HCT116 (cell line): ENCODE measurements at regions not wholly inside any gene's neighbourhood (a gene's known extent, or its start where the extent isn't known, plus 50 kb on each side); places are given as distances from the start of the nearest gene placed in this dataset.

ENCODE experiments used
- ATAC-seq: fragments of 200-7000 bp; cut with Tn5 transposase; 2 replicates; pipeline ENCODE4 v1.9.1; 2020; ENCODE audit warnings: mild to moderate bottlenecking, moderate library complexity
- BruUV-seq: library from RNA; stranded (reverse); fragments of 400-500 nt; replicated peaks from 2 replicates; lab custom pipeline; 2021; lab: Mats Ljungman, UMichigan
- CTCF ChIA-PET: fragments of 300-600 bp; sonication (Branson Sonifier 250); formaldehyde crosslinking; loops from one replicate; lab custom pipeline; 2021; ENCODE audit warnings: antibody characterized with exemption; lab: Charles Lee
- POLR2A ChIA-PET: fragments of 300-600, 350-600 bp; sonication (Branson Sonifier 250); formaldehyde crosslinking; loops from one replicate; lab custom pipeline; 2021; ENCODE audit warnings: antibody characterized with exemption; lab: Charles Lee
- RAD21 ChIA-PET, 2 experiments: fragments of 300-600 bp; sonication (Branson Sonifier 250); formaldehyde crosslinking; loops; one replicate each; lab custom pipeline; 2023; ENCODE audit warnings: low total read pairs in 2 of 2; ENCODE audit not compliant: uncharacterized antibody in 2 of 2, unreplicated experiment in 2 of 2, low non-redundant PET in 1 of 2; lab: Charles Lee
- DNase-seq: peaks from one replicate; pipeline ENCODE4 v3.0.0-alpha.2; 2010; ENCODE audit warnings: low read depth, low spot score
- H2AFZ ChIP-seq: fragments of 200-600 bp; shearing (Covaris generic), sonication (generic); 2 replicates; pipeline ENCODE4 v1.6.1; 2017; ENCODE audit warnings: low read depth, mixed run types, mixed read lengths, antibody characterized with exemption, low read length; ENCODE audit not compliant: poor library complexity, severe bottlenecking
- H3K27ac ChIP-seq: 2 replicates; pipeline ENCODE4 v1.5.1; 2012; ENCODE audit warnings: low read depth, low read length
- H3K27me3 ChIP-seq: fragments of 200-600 bp; sonication (generic); 2 replicates; pipeline ENCODE4 v1.6.1; 2016; ENCODE audit warnings: mixed run types, low read length, mixed read lengths; ENCODE audit not compliant: insufficient read depth
- H3K36me3 ChIP-seq, 2 experiments: fragments of 200-500 bp in 1 of 2; fragments of 200-600 bp in 1 of 2; sonication (Bioruptor generic) in 1 of 2; sonication (generic) in 1 of 2; 2 replicates each; pipeline versions ENCODE4 v1.5.1 to v1.6.1; 2014 to 2016; ENCODE audit warnings: low read length in 2 of 2, inconsistent platforms in 1 of 2, mixed read lengths in 1 of 2, mixed run types in 1 of 2; ENCODE audit not compliant: insufficient read depth in 2 of 2, control insufficient read depth in 1 of 2
- H3K4me1 ChIP-seq, 2 experiments: fragments of 200-600 bp in 1 of 2; sonication (generic) in 1 of 2; 2 replicates each; pipeline versions ENCODE4 v1.5.1 to v1.6.1; 2012 to 2017; ENCODE audit warnings: low read length in 2 of 2, inconsistent platforms in 1 of 2, mild to moderate bottlenecking in 1 of 2, mixed read lengths in 1 of 2, mixed run types in 1 of 2, moderate library complexity in 1 of 2; ENCODE audit not compliant: insufficient read depth in 2 of 2, control insufficient read depth in 1 of 2
- H3K4me2 ChIP-seq: fragments of 200-600 bp; sonication (generic); 2 replicates; pipeline ENCODE4 v1.6.1; 2017; ENCODE audit warnings: mixed run types, low read length, mixed read lengths
- H3K4me3 ChIP-seq, 2 experiments: fragments of 200-600 bp in 1 of 2; sonication (generic) in 1 of 2; replicated peaks in 1 of 2; 2 replicates each; pipeline ENCODE4 v1.5.1; 2011 to 2016; ENCODE audit warnings: low read length in 2 of 2, control low read depth in 1 of 2, low read depth in 1 of 2, mild to moderate bottlenecking in 1 of 2, mixed read lengths in 1 of 2, mixed run types in 1 of 2
- H3K79me2 ChIP-seq: fragments of 200-600 bp; sonication (generic); 2 replicates; pipeline ENCODE4 v1.6.1; 2017; ENCODE audit warnings: mild to moderate bottlenecking, mixed run types, low read length, moderate library complexity, mixed read lengths; ENCODE audit not compliant: insufficient read depth
- H3K9ac ChIP-seq: fragments of 200-600 bp; sonication (generic); 2 replicates; pipeline ENCODE4 v1.6.1; 2016; ENCODE audit warnings: low read length, mixed read lengths
- H3K9me2 ChIP-seq: fragments of 200-600 bp; sonication (generic), shearing (Covaris generic); 2 replicates; pipeline ENCODE4 v1.6.1; 2017; ENCODE audit warnings: mixed run types, mild to moderate bottlenecking, moderate library complexity; ENCODE audit not compliant: insufficient read depth
- H3K9me3 ChIP-seq, 2 experiments: fragments of 200-500 bp in 1 of 2; fragments of 200-600 bp in 1 of 2; sonication (Bioruptor generic) in 1 of 2; sonication (generic) in 1 of 2; 2 replicates each; pipeline ENCODE4 v1.6.1; 2014 to 2017; ENCODE audit warnings: low read length in 2 of 2, mixed read lengths in 2 of 2, inconsistent platforms in 1 of 2, low read depth in 1 of 2, mild to moderate bottlenecking in 1 of 2, mixed run types in 1 of 2, moderate library complexity in 1 of 2; ENCODE audit not compliant: control insufficient read depth in 1 of 2, insufficient read depth in 1 of 2
- H4K20me1 ChIP-seq: fragments of 200-600 bp; sonication (generic), shearing (Covaris generic); 2 replicates; pipeline ENCODE4 v1.6.1; 2017; ENCODE audit warnings: mixed run types, mild to moderate bottlenecking, moderate library complexity; ENCODE audit not compliant: insufficient read depth
- ATF3 ChIP-seq: IDR thresholded peaks from 2 replicates; pipeline ENCODE4 v1.6.1; 2012
- EGR1 ChIP-seq: IDR thresholded peaks from 2 replicates; pipeline ENCODE4 v1.6.1; 2012; ENCODE audit warnings: low read depth
- ELF1 ChIP-seq: IDR thresholded peaks from 2 replicates; pipeline ENCODE4 v1.6.1; 2012; ENCODE audit warnings: low read depth, borderline replicate concordance
- EZH2 ChIP-seq: fragments of 200-600 bp; sonication (generic); IDR thresholded peaks from 2 replicates; pipeline ENCODE4 v1.6.1; 2017; ENCODE audit warnings: antibody characterized with exemption, mixed run types
- FOSL1 ChIP-seq: IDR thresholded peaks from 2 replicates; pipeline ENCODE4 v1.6.1; 2012; ENCODE audit warnings: low read depth
- JUND ChIP-seq: IDR thresholded peaks from 2 replicates; pipeline ENCODE4 v1.6.1; 2012
- POLR2A ChIP-seq: IDR thresholded peaks from 2 replicates; pipeline ENCODE4 v1.7.0; 2011; ENCODE audit warnings: borderline replicate concordance; ENCODE audit not compliant: insufficient read depth, insufficient read length; ENCODE audit errors: extremely low read depth
- POLR2AphosphoS5 ChIP-seq: IDR thresholded peaks from 2 replicates; pipeline ENCODE4 v1.6.1; 2011; ENCODE audit warnings: mild to moderate bottlenecking, low read depth, low read length, moderate library complexity
- RAD21 ChIP-seq: IDR thresholded peaks from 2 replicates; pipeline ENCODE4 v1.6.1; 2012; ENCODE audit warnings: low read depth, mild to moderate bottlenecking
- SIN3A ChIP-seq: IDR thresholded peaks from 2 replicates; pipeline ENCODE4 v1.6.1; 2012; ENCODE audit warnings: low read depth
- SP1 ChIP-seq: IDR thresholded peaks from 2 replicates; pipeline ENCODE4 v1.6.1; 2012; ENCODE audit warnings: low read depth
- SRF ChIP-seq: IDR thresholded peaks from 2 replicates; pipeline ENCODE4 v1.6.1; 2012; ENCODE audit warnings: low read depth
- TCF7L2 ChIP-seq: IDR thresholded peaks from 2 replicates; pipeline ENCODE4 v1.7.0; 2011; ENCODE audit warnings: borderline replicate concordance, inconsistent platforms; ENCODE audit not compliant: insufficient read depth, insufficient read length; ENCODE audit errors: extremely low read depth
- YY1 ChIP-seq: IDR thresholded peaks from 2 replicates; pipeline ENCODE4 v1.6.1; 2011; ENCODE audit warnings: low read length, low read depth, moderate library complexity, mild to moderate bottlenecking; ENCODE audit not compliant: insufficient replicate concordance; ENCODE audit errors: extremely low read depth
- ZFX ChIP-seq: fragments of 450-650 bp; IDR thresholded peaks from 2 replicates; pipeline ENCODE4 v1.6.1; 2017
- ZNF274 ChIP-seq: fragments of 200-500 bp; sonication (Bioruptor generic); IDR thresholded peaks from 2 replicates; pipeline ENCODE4 v1.6.1; 2014; ENCODE audit warnings: mild to moderate bottlenecking, low read depth, low read length, inconsistent platforms
- intact Hi-C: fragments of 100-400 bp; cut with micrococcal nuclease; formaldehyde crosslinking; loops from 2 replicates; pipeline ENCODE4 v1.10.0; 2022
- TF ChIP-seq, protein P1 (sequence below): IDR thresholded peaks from 2 replicates; pipeline ENCODE4 v1.6.1; 2012; ENCODE audit warnings: low read depth

DNA sequence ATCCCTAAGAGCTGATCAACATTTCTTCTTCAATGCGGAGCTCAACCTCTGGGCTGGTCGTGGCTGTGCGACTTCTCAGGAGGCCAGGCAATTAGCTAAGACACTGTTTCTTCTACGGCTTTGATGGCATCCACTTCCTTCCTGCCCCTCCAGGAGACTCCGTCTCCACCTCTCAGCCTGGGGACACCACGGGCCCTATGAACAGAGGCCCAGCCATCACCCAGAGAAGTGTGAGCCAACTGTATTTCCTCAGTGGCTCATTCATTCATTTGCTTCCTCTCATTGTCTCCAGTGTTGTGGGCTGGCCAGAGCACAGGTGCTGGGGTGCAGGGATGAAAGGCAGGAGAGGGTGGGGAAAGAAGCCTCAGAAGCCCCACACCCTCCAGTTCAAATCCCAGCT is 51.8 kb upstream of the APCDD1L start (continued):
- TF ChIP-seq, protein P1, sequence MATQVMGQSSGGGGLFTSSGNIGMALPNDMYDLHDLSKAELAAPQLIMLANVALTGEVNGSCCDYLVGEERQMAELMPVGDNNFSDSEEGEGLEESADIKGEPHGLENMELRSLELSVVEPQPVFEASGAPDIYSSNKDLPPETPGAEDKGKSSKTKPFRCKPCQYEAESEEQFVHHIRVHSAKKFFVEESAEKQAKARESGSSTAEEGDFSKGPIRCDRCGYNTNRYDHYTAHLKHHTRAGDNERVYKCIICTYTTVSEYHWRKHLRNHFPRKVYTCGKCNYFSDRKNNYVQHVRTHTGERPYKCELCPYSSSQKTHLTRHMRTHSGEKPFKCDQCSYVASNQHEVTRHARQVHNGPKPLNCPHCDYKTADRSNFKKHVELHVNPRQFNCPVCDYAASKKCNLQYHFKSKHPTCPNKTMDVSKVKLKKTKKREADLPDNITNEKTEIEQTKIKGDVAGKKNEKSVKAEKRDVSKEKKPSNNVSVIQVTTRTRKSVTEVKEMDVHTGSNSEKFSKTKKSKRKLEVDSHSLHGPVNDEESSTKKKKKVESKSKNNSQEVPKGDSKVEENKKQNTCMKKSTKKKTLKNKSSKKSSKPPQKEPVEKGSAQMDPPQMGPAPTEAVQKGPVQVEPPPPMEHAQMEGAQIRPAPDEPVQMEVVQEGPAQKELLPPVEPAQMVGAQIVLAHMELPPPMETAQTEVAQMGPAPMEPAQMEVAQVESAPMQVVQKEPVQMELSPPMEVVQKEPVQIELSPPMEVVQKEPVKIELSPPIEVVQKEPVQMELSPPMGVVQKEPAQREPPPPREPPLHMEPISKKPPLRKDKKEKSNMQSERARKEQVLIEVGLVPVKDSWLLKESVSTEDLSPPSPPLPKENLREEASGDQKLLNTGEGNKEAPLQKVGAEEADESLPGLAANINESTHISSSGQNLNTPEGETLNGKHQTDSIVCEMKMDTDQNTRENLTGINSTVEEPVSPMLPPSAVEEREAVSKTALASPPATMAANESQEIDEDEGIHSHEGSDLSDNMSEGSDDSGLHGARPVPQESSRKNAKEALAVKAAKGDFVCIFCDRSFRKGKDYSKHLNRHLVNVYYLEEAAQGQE, result no peak
- TF ChIP-seq EZH2 (no peak), YY1 (no peak), SIN3A (no peak), SP1 (no peak), JUND (no peak), ATF3 (no peak)

- no peak for ATAC-seq
- Histone ChIP-seq H3K9me3 (no peaks in the 10 kb centered on the region), H3K4me1 (no peaks in the 10 kb centered on the region), H3K4me2 (no peak overlapping the region), H3K9me2 (no peaks in the 10 kb centered on the region), H3K9ac (no peak overlapping the region), H3K27me3 (no peaks in the 10 kb centered on the region), H3K27ac (no peak overlapping the region), H3K4me3 (no peak overlapping the region), H2AFZ (no peak overlapping the region), H4K20me1 (no peaks in the 10 kb centered on the region), H3K36me3 (no peaks in the 10 kb centered on the region), H3K79me2 (no peaks in the 10 kb centered on the region)
- DNase-seq, result no peak
- RAD21 ChIA-PET, result no interaction called here
- BruUV-seq, result no TSS peak
- intact Hi-C loops, result no loop called here
- CTCF ChIA-PET, result no interaction called here
- POLR2A ChIA-PET, result no interaction called here
- TF ChIP-seq TCF7L2, result no peak
- TF ChIP-seq ZNF274, result no peak
- TF ChIP-seq POLR2A, result no peak
- no peak for TF ChIP-seq POLR2AphosphoS5
- TF ChIP-seq RAD21, result no peak
- TF ChIP-seq EZH2, result no peak
- no peak for TF ChIP-seq ZFX
- no peak for TF ChIP-seq JUND
- TF ChIP-seq, protein P1, result no peak
- no peak for TF ChIP-seq YY1
- no peak for TF ChIP-seq ELF1
- TF ChIP-seq SIN3A, result no peak
- TF ChIP-seq EGR1, result no peak
- no peak for TF ChIP-seq ATF3
- TF ChIP-seq SRF, result no peak
- no peak for TF ChIP-seq FOSL1
- no peak for TF ChIP-seq SP1
These were observed 50.4 kb upstream of the APCDD1L start for GRCh38 chr20:58565461-58566175.
